ENCODE measurements at regions not wholly inside any gene's neighbourhood (a gene's known extent, or its start where the extent isn't known, plus 50 kb on each side); places are given as distances from the start of the nearest gene placed in this dataset.

GRCh38 chr6:138588805-138589434, 89.6 kb upstream of the NHSL1 start:
- peak; percentile 20 for ATAC-seq
- no peaks in the 10 kb centered on the region for H3K27me3 ChIP-seq (replicated peaks in 1 of 2; ENCODE audit: control insufficient read depth in 2 of 2, insufficient read depth in 2 of 2, low read length in 1 of 2)
- in situ Hi-C loops (cut with MboI) (loop anchor here (5.0 kb wide), 1 partner anchor 183 kb away; the partner anchor contains the start of gene CCDC28A), intact Hi-C loops (cut with micrococcal nuclease; ENCODE audit: unreplicated experiment) (loop anchor here (1.0 to 5.0 kb wide), 3 partner anchors 67 to 398 kb away; partner anchors contain the start of gene REPS1)
- DNase-seq (ENCODE audit: low read depth, low spot score): peak; percentile 30
- no peaks in the 10 kb centered on the region for H3K79me2 ChIP-seq (ENCODE audit: control insufficient read depth, insufficient read depth, low read length)
- BruUV-seq (replicated peaks): no TSS peak
- no peak overlapping the region for H3K4me3 ChIP-seq
- H3K4me1 ChIP-seq (ENCODE audit: control insufficient read depth, insufficient read depth, low read length): peaks cover 11% of the 10 kb centered on the region; the same call in 1 of the 2 replicates
- no peak overlapping the region for H3K9ac ChIP-seq (ENCODE audit: control insufficient read depth, insufficient read depth, low read length)
- no peaks in the 10 kb centered on the region for H4K20me1 ChIP-seq (ENCODE audit: control insufficient read depth, insufficient read depth)
- H3K27ac ChIP-seq (ENCODE audit: control insufficient read depth, insufficient read depth): no peak overlapping the region
- FAIRE-seq: peak; percentile 90
- RAD21 ChIA-PET (ENCODE audit: unreplicated experiment): interaction anchor here (0.8 to 5.2 kb wide), 17 partner anchors 17 to 472 kb away, joined by 3 to 115 read pairs (median 4); partner anchors contain the start of gene HEBP2
- H3K4me2 ChIP-seq (ENCODE audit: control insufficient read depth, insufficient read depth): no peak overlapping the region
- WGBS (ENCODE audit: insufficient coverage, insufficient replicate concordance, low lambda C conversion rate, missing lambda C conversion rate): 24% methylated on average over 13 of the region's 13 CpGs
- no peaks in the 10 kb centered on the region for H3K9me3 ChIP-seq (replicated peaks; ENCODE audit: control insufficient read depth, insufficient read depth, low read length)
- POLR2A ChIA-PET: interaction anchor here (0.6 kb wide), 1 partner anchor 147 kb away, joined by 3 read pairs; no protein-coding TSS in a partner anchor
- CTCF ChIA-PET: interaction anchor here (0.6 to 10.1 kb wide), 44 partner anchors 10 to 473 kb away, joined by 3 to 418 read pairs (median 4); partner anchors contain the start of genes CCDC28A and HEBP2
- SMC1A ChIA-PET (ENCODE audit: uncharacterized antibody, unreplicated experiment): interaction anchor here (0.8 to 8.8 kb wide), 19 partner anchors 13 to 472 kb away, joined by 3 to 332 read pairs (median 4); partner anchors contain the start of gene CCDC28A
- no peaks in the 10 kb centered on the region for H3K36me3 ChIP-seq (ENCODE audit: control insufficient read depth in 2 of 2, insufficient read depth in 2 of 2, low read length in 1 of 2)
- no peak overlapping the region for H2AFZ ChIP-seq (ENCODE audit: control insufficient read depth, low read depth, low read length)
- TF ChIP-seq ZBTB4 (CRISPR knock-in tag; IDR thresholded peaks at IDR 0.05) (no peak), RAD21 (IDR thresholded peaks at IDR 0.05; ENCODE audit: insufficient read depth, low read depth, low read length) (peak; percentile 96), ZNF592 (IDR thresholded peaks at IDR 0.05) (no peak), CBX5 (IDR thresholded peaks at IDR 0.05; ENCODE audit: low read depth) (no peak), ATF2 (IDR thresholded peaks at IDR 0.05; ENCODE audit: low read length) (no peak), SRF (IDR thresholded peaks at IDR 0.05; ENCODE audit: low read depth in 2 of 2, low read length in 2 of 2) (no peak), ZBTB33 (IDR thresholded peaks at IDR 0.05) (no peak), YBX1 (IDR thresholded peaks at IDR 0.05) (no peak), CREB1 (IDR thresholded peaks at IDR 0.05; ENCODE audit: low read depth) (no peak)

Measured in GM12878 (cell line).